ENCODE measurements at regions not wholly inside any gene's neighbourhood (a gene's known extent, or its start where the extent isn't known, plus 50 kb on each side); places are given as distances from the start of the nearest gene placed in this dataset.

- Histone ChIP-seq H3K9me3 (ENCODE audit: low read length) (no peaks in the 10 kb centered on the region), H3K4me2 (ENCODE audit: low read length) (no peak overlapping the region), H3K79me2 (ENCODE audit: insufficient read depth, low read depth, low read length) (no peaks in the 10 kb centered on the region), H3K4me1 (ENCODE audit: insufficient read depth, low read length, poor library complexity, severe bottlenecking) (no peaks in the 10 kb centered on the region), H4K20me1 (ENCODE audit: insufficient read depth, low read length) (no peaks in the 10 kb centered on the region), H3K4me3 (ENCODE audit: low read depth, low read length, poor library complexity, severe bottlenecking) (no peak overlapping the region), H3K27ac (ENCODE audit: low read depth, low read length, poor library complexity, severe bottlenecking) (no peak overlapping the region), H3K9me2 (ENCODE audit: insufficient read depth, low read length) (no peaks in the 10 kb centered on the region), H2AFZ (ENCODE audit: low read length) (no peak overlapping the region), H3K36me3 (ENCODE audit: insufficient read depth, low read length) (no peaks in the 10 kb centered on the region)
- intact Hi-C loops (cut with micrococcal nuclease; ENCODE audit: unreplicated experiment), result no loop called here
- CTCF ChIA-PET (ENCODE audit: unreplicated experiment), result no interaction called here
- no TSS peak for BruUV-seq (replicated peaks)
- DNase-seq (ENCODE audit: low spot score), result no peak
- POLR2A ChIA-PET, result no interaction called here
- TF ChIP-seq CTCF (conservative IDR thresholded peaks at IDR 0.05; ENCODE audit: low read length) (no peak), EZH2phosphoT487 (IDR thresholded peaks at IDR 0.05; ENCODE audit: borderline replicate concordance, low read depth, low read length) (no peak)
Measured at GRCh38 chr4:32879913-32880312, 2159.7 kb downstream of the PCDH7 start.

GRCh38 chr4:32884198-32884597 lies 2164.0 kb downstream of the PCDH7 start:
- no peaks in the 10 kb centered on the region for H3K4me1 ChIP-seq (ENCODE audit: insufficient read depth, low read length, poor library complexity, severe bottlenecking)
- no TSS peak for BruUV-seq (replicated peaks)
- ChIA-PET CTCF (ENCODE audit: unreplicated experiment) (no interaction called here), POLR2A (interaction anchor here (0.5 to 0.7 kb wide), 2 partner anchors 53 to 662 kb away, joined by 3 to 4 read pairs; no protein-coding TSS in a partner anchor)
- no peaks in the 10 kb centered on the region for H3K36me3 ChIP-seq (ENCODE audit: insufficient read depth, low read length)
- TF ChIP-seq CTCF (conservative IDR thresholded peaks at IDR 0.05; ENCODE audit: low read length) (no peak), EZH2phosphoT487 (IDR thresholded peaks at IDR 0.05; ENCODE audit: borderline replicate concordance, low read depth, low read length) (no peak)
- H4K20me1 ChIP-seq (ENCODE audit: insufficient read depth, low read length), result no peaks in the 10 kb centered on the region
- H3K79me2 ChIP-seq (ENCODE audit: insufficient read depth, low read depth, low read length), result no peaks in the 10 kb centered on the region
- no peak overlapping the region for H3K4me2 ChIP-seq (ENCODE audit: low read length)
- intact Hi-C loops (cut with micrococcal nuclease; ENCODE audit: unreplicated experiment), result no loop called here
- no peak overlapping the region for H2AFZ ChIP-seq (ENCODE audit: low read length)
- H3K27ac ChIP-seq (ENCODE audit: low read depth, low read length, poor library complexity, severe bottlenecking), result no peak overlapping the region
- no peaks in the 10 kb centered on the region for H3K9me2 ChIP-seq (ENCODE audit: insufficient read depth, low read length)
- H3K9me3 ChIP-seq (ENCODE audit: low read length), result no peaks in the 10 kb centered on the region
- no peak overlapping the region for H3K4me3 ChIP-seq (ENCODE audit: low read depth, low read length, poor library complexity, severe bottlenecking)
- no peak for DNase-seq (ENCODE audit: low spot score)

GRCh38 chr4:32890398-32890797 lies 2170.2 kb downstream of the PCDH7 start:
- Histone ChIP-seq H3K4me1 (ENCODE audit: insufficient read depth, low read length, poor library complexity, severe bottlenecking) (no peaks in the 10 kb centered on the region), H3K36me3 (ENCODE audit: insufficient read depth, low read length) (no peaks in the 10 kb centered on the region), H3K9me3 (ENCODE audit: low read length) (no peaks in the 10 kb centered on the region), H4K20me1 (ENCODE audit: insufficient read depth, low read length) (no peaks in the 10 kb centered on the region), H3K27ac (ENCODE audit: low read depth, low read length, poor library complexity, severe bottlenecking) (no peak overlapping the region), H3K9me2 (ENCODE audit: insufficient read depth, low read length) (no peaks in the 10 kb centered on the region), H3K4me3 (ENCODE audit: low read depth, low read length, poor library complexity, severe bottlenecking) (no peak overlapping the region), H3K4me2 (ENCODE audit: low read length) (no peak overlapping the region), H3K79me2 (ENCODE audit: insufficient read depth, low read depth, low read length) (no peaks in the 10 kb centered on the region), H2AFZ (ENCODE audit: low read length) (no peak overlapping the region)
- intact Hi-C loops (cut with micrococcal nuclease; ENCODE audit: unreplicated experiment), result no loop called here
- CTCF ChIA-PET (ENCODE audit: unreplicated experiment), result no interaction called here
- no TSS peak for BruUV-seq (replicated peaks)
- TF ChIP-seq EZH2phosphoT487 (IDR thresholded peaks at IDR 0.05; ENCODE audit: borderline replicate concordance, low read depth, low read length) (no peak), CTCF (conservative IDR thresholded peaks at IDR 0.05; ENCODE audit: low read length) (no peak)
- DNase-seq (ENCODE audit: low spot score), result no peak
- POLR2A ChIA-PET, result no interaction called here
